Naive thymus-derived CD4-positive, alpha-beta T cell (primary cell): ENCODE measurements at regions not wholly inside any gene's neighbourhood (a gene's known extent, or its start where the extent isn't known, plus 50 kb on each side); places are given as distances from the start of the nearest gene placed in this dataset.

Experiments
- ATAC-seq: fragments of 150-1000 bp; cut with Tn5 transposase; 2 replicates; pipeline ENCODE4 v1.10.0; 2021; ENCODE audit warnings: mild to moderate bottlenecking, moderate library complexity
- CTCF ChIA-PET: fragments of 350-600 bp; sonication (Branson Sonifier 250); formaldehyde crosslinking; loops from one replicate; lab custom pipeline; 2021; ENCODE audit warnings: antibody characterized with exemption; lab: Charles Lee
- POLR2A ChIA-PET: fragments of 350-600 bp; sonication (Branson Sonifier 250); formaldehyde crosslinking; loops from one replicate; lab custom pipeline; 2021; ENCODE audit warnings: antibody characterized with exemption, inconsistent platforms; lab: Charles Lee
- DNase-seq, 9 donors: peaks; one replicate each; pipeline versions ENCODE4 v3.0.0 to v3.0.0-alpha.2; 2020 to 2022; ENCODE audit warnings: mixed read lengths in 1 of 9
- H3K27ac ChIP-seq: one replicate; pipeline ENCODE4 v1.7.0; 2013; ENCODE audit warnings: mild to moderate bottlenecking, low read depth, low read length, moderate library complexity
- H3K27me3 ChIP-seq, 2 donors: one replicate each; pipeline ENCODE4 v1.7.0; 2013; ENCODE audit warnings: low read length in 2 of 2, mild to moderate bottlenecking in 2 of 2, moderate library complexity in 2 of 2; ENCODE audit not compliant: control insufficient read depth in 2 of 2, insufficient read depth in 2 of 2
- H3K36me3 ChIP-seq, 3 experiments: 1 replicate in 2 of 3; 2 replicates in 1 of 3; pipeline ENCODE4 v1.7.0; 2013; ENCODE audit warnings: low read length in 3 of 3, mild to moderate bottlenecking in 3 of 3, moderate library complexity in 1 of 3; ENCODE audit not compliant: insufficient read depth in 3 of 3, control insufficient read depth in 2 of 3
- H3K4me1 ChIP-seq, 2 donors: one replicate each; pipeline ENCODE4 v1.7.0; 2013; ENCODE audit warnings: low read length in 2 of 2, mild to moderate bottlenecking in 2 of 2, moderate library complexity in 1 of 2; ENCODE audit not compliant: control insufficient read depth in 2 of 2, insufficient read depth in 2 of 2
- H3K4me3 ChIP-seq: 2 replicates; pipeline ENCODE4 v1.7.0; 2013; ENCODE audit warnings: mild to moderate bottlenecking, low read length
- H3K9me3 ChIP-seq, 3 experiments: 1 replicate in 2 of 3; 2 replicates in 1 of 3; pipeline ENCODE4 v1.7.0; 2013; ENCODE audit warnings: low read length in 3 of 3; ENCODE audit not compliant: control insufficient read depth in 2 of 3
- H3K27ac Mint-ChIP-seq, 9 donors: one replicate each; pipeline ENCODE4 v1.8.0; 2020 to 2022; ENCODE audit warnings: mixed read lengths in 9 of 9, mild to moderate bottlenecking in 8 of 9, moderate library complexity in 5 of 9, inconsistent platforms in 2 of 9
- H3K27me3 Mint-ChIP-seq, 5 donors: one replicate each; pipeline ENCODE4 v1.8.0; 2021 to 2022; ENCODE audit warnings: mixed read lengths in 5 of 5, mild to moderate bottlenecking in 1 of 5
- H3K36me3 Mint-ChIP-seq, 5 donors: one replicate each; pipeline ENCODE4 v1.8.0; 2020 to 2022; ENCODE audit warnings: mixed read lengths in 5 of 5, mild to moderate bottlenecking in 3 of 5, inconsistent platforms in 1 of 5
- H3K4me1 Mint-ChIP-seq, 7 donors: one replicate each; pipeline ENCODE4 v1.8.0; 2020 to 2022; ENCODE audit warnings: mixed read lengths in 7 of 7, mild to moderate bottlenecking in 3 of 7, inconsistent platforms in 1 of 7
- H3K4me3 Mint-ChIP-seq, 10 donors: one replicate each; pipeline ENCODE4 v1.8.0; 2020 to 2022; ENCODE audit warnings: mild to moderate bottlenecking in 10 of 10, mixed read lengths in 10 of 10, moderate library complexity in 6 of 10, inconsistent platforms in 2 of 10
- H3K9me3 Mint-ChIP-seq, 11 donors: one replicate each; pipeline ENCODE4 v1.8.0; 2020 to 2022; ENCODE audit warnings: mixed read lengths in 11 of 11, mild to moderate bottlenecking in 4 of 11, inconsistent platforms in 1 of 11, moderate library complexity in 1 of 11
- intact Hi-C, 2 donors: fragments of 100-400 bp; cut with micrococcal nuclease; formaldehyde crosslinking; loops; one replicate each; pipeline ENCODE4 v1.15.1; 2023

- no peak overlapping the region for H3K4me3 ChIP-seq
- no peaks in the 10 kb centered on the region for H3K4me1 ChIP-seq
- no peak for DNase-seq
- no peaks in the 10 kb centered on the region for H3K4me1 Mint-ChIP-seq
- ATAC-seq = no peak
- no peaks in the 10 kb centered on the region for H3K9me3 ChIP-seq
- no peak overlapping the region for H3K27ac Mint-ChIP-seq
- no peak overlapping the region for H3K27ac ChIP-seq
- H3K36me3 Mint-ChIP-seq = no peaks in the 10 kb centered on the region
- no peaks in the 10 kb centered on the region for H3K36me3 ChIP-seq
- no peak overlapping the region for H3K4me3 Mint-ChIP-seq
- ChIA-PET POLR2A (no interaction called here), CTCF (no interaction called here)
- no peaks in the 10 kb centered on the region for H3K27me3 ChIP-seq
- peaks cover 0 to 4% (median 0%) of the 10 kb centered on the region in 11 donors for H3K9me3 Mint-ChIP-seq
- intact Hi-C loops = no loop called here
- H3K27me3 Mint-ChIP-seq = peaks cover 4 to 32% (median 13%) of the 10 kb centered on the region in 5 donors
These were observed 206.4 kb upstream of the FOXD3 start for GRCh38 chr1:63116016-63116415.

DNA sequence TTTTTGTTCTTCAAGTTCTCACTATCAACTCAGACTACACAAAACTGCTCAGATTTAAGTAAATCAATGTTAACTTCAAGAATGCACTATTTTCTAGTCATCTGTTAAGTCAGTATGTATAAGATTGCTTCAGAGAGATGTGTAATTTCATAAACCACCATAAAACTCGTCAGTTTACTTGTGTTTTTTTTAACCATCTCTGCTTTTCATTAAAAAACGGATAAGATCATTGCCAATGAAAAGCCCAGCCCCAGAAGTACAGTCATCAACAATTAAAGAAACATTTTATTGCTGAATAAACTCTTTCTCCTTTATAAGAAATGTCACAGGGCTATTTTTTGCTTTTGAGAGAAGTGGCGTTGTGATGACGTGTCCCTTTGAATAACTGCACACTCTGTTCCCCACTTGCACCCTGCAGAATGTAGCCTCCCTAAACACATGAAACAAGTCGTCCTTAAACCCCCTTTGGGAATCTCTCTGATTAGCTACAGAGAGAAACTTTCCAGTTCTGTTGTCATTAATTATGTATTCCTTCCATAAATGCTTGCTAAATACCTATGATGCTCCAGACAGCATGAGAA is 202.7 kb upstream of the FOXD3 start:
- Mint-ChIP-seq H3K36me3 (no peaks in the 10 kb centered on the region), H3K9me3 (peaks cover 0 to 4% (median 0%) of the 10 kb centered on the region in 11 donors), H3K27ac (no peak overlapping the region), H3K4me3 (no peak overlapping the region), H3K27me3 (peaks cover 0 to 45% (median 17%) of the 10 kb centered on the region in 5 donors), H3K4me1 (no peaks in the 10 kb centered on the region)
- no peaks in the 10 kb centered on the region for H3K36me3 ChIP-seq
- H3K27me3 ChIP-seq = no peaks in the 10 kb centered on the region
- H3K27ac ChIP-seq = no peak overlapping the region
- H3K9me3 ChIP-seq = no peaks in the 10 kb centered on the region
- intact Hi-C loops = no loop called here
- CTCF ChIA-PET = no interaction called here
- no peak overlapping the region for H3K4me3 ChIP-seq
- H3K4me1 ChIP-seq = no peaks in the 10 kb centered on the region
- DNase-seq = no peak
- no peak for ATAC-seq
- POLR2A ChIA-PET = no interaction called here

- no peak overlapping the region for H3K27ac ChIP-seq
- intact Hi-C loops = no loop called here
- DNase-seq = no peak
- CTCF ChIA-PET = no interaction called here
- Mint-ChIP-seq H3K27ac (no peak overlapping the region), H3K4me1 (no peaks in the 10 kb centered on the region), H3K9me3 (peaks cover 0 to 4% (median 0%) of the 10 kb centered on the region in 11 donors), H3K36me3 (no peaks in the 10 kb centered on the region), H3K27me3 (peaks cover 6 to 40% (median 13%) of the 10 kb centered on the region in 5 donors), H3K4me3 (no peak overlapping the region)
- no peak overlapping the region for H3K4me3 ChIP-seq
- POLR2A ChIA-PET = no interaction called here
- no peak for ATAC-seq
- H3K36me3 ChIP-seq = no peaks in the 10 kb centered on the region
- H3K27me3 ChIP-seq = no peaks in the 10 kb centered on the region
- no peaks in the 10 kb centered on the region for H3K4me1 ChIP-seq
- no peaks in the 10 kb centered on the region for H3K9me3 ChIP-seq
These were observed 200.3 kb upstream of the FOXD3 start for GRCh38 chr1:63122079-63122478.

DNA sequence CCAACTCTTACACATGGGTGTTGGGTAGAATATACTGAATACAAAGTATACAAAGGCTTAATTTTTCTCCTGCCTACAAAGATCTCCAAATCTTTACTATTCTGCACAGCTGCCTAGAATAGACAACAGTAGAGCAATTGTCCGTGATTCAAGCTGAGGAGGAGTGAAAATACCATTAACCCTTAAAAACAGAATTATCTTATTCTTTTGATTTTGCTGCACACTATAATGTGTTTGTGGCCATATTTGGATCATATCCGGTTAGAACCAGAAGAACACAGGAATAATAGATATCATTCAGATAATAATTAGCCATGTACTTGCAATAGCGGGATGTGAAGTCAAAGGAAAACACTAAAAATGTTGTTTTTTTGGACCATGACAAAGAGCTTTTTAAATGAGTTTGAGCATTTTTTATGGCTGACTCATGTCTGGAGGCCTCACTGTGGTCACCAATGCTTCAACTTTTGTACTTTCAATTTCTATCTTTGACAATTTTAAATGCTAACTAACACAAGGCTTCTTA is 197.6 kb upstream of the FOXD3 start:
- no peak overlapping the region for H3K4me3 ChIP-seq
- H3K36me3 Mint-ChIP-seq = no peaks in the 10 kb centered on the region
- H3K4me3 Mint-ChIP-seq = no peak overlapping the region
- peaks cover 0 to 3% (median 0%) of the 10 kb centered on the region in 11 donors for H3K9me3 Mint-ChIP-seq
- intact Hi-C loops = no loop called here
- H3K4me1 ChIP-seq = no peaks in the 10 kb centered on the region
- no peak overlapping the region for H3K27ac ChIP-seq
- DNase-seq = no peak
- ATAC-seq = no peak
- H3K36me3 ChIP-seq = no peaks in the 10 kb centered on the region
- no peak overlapping the region for H3K27ac Mint-ChIP-seq
- no peaks in the 10 kb centered on the region for H3K9me3 ChIP-seq
- H3K27me3 ChIP-seq = no peaks in the 10 kb centered on the region
- ChIA-PET POLR2A (no interaction called here), CTCF (no interaction called here)
- H3K27me3 Mint-ChIP-seq = peaks cover 6 to 28% (median 16%) of the 10 kb centered on the region in 5 donors
- no peaks in the 10 kb centered on the region for H3K4me1 Mint-ChIP-seq

- Mint-ChIP-seq H3K9me3 (no peaks in the 10 kb centered on the region), H3K27me3 (peaks cover 13 to 18% (median 15%) of the 10 kb centered on the region in 5 donors), H3K4me3 (no peak overlapping the region), H3K36me3 (no peaks in the 10 kb centered on the region), H3K27ac (no peak overlapping the region), H3K4me1 (no peaks in the 10 kb centered on the region)
- Histone ChIP-seq H3K27ac (no peak overlapping the region), H3K4me3 (no peak overlapping the region), H3K4me1 (no peaks in the 10 kb centered on the region), H3K36me3 (no peaks in the 10 kb centered on the region), H3K9me3 (no peaks in the 10 kb centered on the region), H3K27me3 (no peaks in the 10 kb centered on the region)
- ATAC-seq (no peak), DNase-seq (no peak)
- intact Hi-C loops = no loop called here
- ChIA-PET CTCF (no interaction called here), POLR2A (no interaction called here)
These were observed 196.3 kb upstream of the FOXD3 start for GRCh38 chr1:63126104-63126503.

DNA sequence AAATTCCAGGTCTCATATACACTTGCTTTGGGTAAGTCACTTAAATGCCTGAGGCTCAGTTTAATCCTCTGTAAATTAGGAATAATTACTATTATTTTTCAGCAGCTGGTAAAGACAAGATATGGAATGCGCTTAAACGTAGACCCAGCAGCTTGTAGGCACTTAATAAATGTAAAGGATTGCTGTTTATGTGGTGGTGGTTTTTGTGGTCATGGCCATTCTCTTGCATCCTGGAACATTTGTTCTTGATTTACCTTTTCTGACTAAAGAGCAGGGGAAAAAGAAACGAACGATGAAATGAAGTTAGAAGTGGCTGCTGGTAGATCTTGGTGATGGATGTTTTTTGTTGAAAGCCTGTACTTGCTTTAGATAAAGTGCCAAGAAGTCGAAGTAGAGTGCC is 195.0 kb upstream of the FOXD3 start:
- Histone ChIP-seq H3K9me3 (no peaks in the 10 kb centered on the region), H3K4me1 (no peaks in the 10 kb centered on the region), H3K27ac (no peak overlapping the region), H3K27me3 (no peaks in the 10 kb centered on the region), H3K4me3 (no peak overlapping the region), H3K36me3 (no peaks in the 10 kb centered on the region)
- Mint-ChIP-seq H3K36me3 (no peaks in the 10 kb centered on the region), H3K27ac (no peak overlapping the region), H3K27me3 (peaks cover 13 to 22% (median 15%) of the 10 kb centered on the region in 5 donors), H3K4me1 (no peaks in the 10 kb centered on the region), H3K9me3 (peaks cover 0 to 1% (median 0%) of the 10 kb centered on the region in 11 donors), H3K4me3 (no peak overlapping the region)
- no peak for DNase-seq
- ChIA-PET CTCF (no interaction called here), POLR2A (no interaction called here)
- intact Hi-C loops = no loop called here
- ATAC-seq = no peak

DNA sequence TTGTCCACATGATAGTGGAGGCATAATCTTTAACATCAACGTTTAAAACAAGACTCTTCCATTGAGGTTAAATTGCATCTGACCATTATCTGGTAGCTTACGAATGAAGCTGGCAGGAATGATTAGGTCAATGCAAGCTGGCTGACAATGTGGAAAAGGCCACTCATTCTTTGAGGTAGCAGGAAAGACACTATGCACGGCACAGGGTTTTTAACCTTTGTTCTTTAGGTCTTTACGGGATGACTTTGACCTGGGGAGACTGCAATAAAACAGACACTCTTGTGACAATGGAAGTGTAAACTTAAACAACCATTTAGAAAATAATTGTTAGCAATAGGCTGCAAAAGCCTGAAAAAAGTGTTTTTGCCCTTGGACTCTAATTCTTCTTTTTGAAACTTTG is 193.8 kb upstream of the FOXD3 start:
- H3K4me3 Mint-ChIP-seq = no peak overlapping the region
- no peaks in the 10 kb centered on the region for H3K36me3 Mint-ChIP-seq
- ChIA-PET CTCF (no interaction called here), POLR2A (no interaction called here)
- no peak overlapping the region for H3K27ac Mint-ChIP-seq
- peaks cover 12 to 23% (median 15%) of the 10 kb centered on the region in 5 donors for H3K27me3 Mint-ChIP-seq
- no peaks in the 10 kb centered on the region for H3K4me1 ChIP-seq
- H3K4me1 Mint-ChIP-seq = no peaks in the 10 kb centered on the region
- H3K9me3 Mint-ChIP-seq = peaks cover 0 to 1% (median 0%) of the 10 kb centered on the region in 11 donors
- no peaks in the 10 kb centered on the region for H3K9me3 ChIP-seq
- H3K4me3 ChIP-seq = no peak overlapping the region
- intact Hi-C loops = no loop called here
- no peak overlapping the region for H3K27ac ChIP-seq
- ATAC-seq (no peak), DNase-seq (no peak)
- H3K36me3 ChIP-seq = no peaks in the 10 kb centered on the region
- no peaks in the 10 kb centered on the region for H3K27me3 ChIP-seq
